Left lobe of liver (tissue), 2 donors: ENCODE measurements at regions not wholly inside any gene's neighbourhood (a gene's known extent, or its start where the extent isn't known, plus 50 kb on each side); places are given as distances from the start of the nearest gene placed in this dataset.
A peak's percentile ranks its signal among the peaks of the same experiment; 100 is the strongest.

ENCODE experiments used
- ATAC-seq: fragments of 200-7000 bp; cut with Tn5 transposase; one replicate; pipeline ENCODE4 v1.9.1; 2020; ENCODE audit warnings: mild to moderate bottlenecking, moderate library complexity
- DNase-seq: peaks from one replicate; pipeline ENCODE4 v3.0.0-alpha.2; 2020; ENCODE audit warnings: low spot score
- donor health status: DM: no; HTN: no; CAD: no; lungs with moderate emphysema.
- donor health status: DM: no; HTN: yes; CAD: no.

GRCh38 chr3:146682171-146682570 lies 77.0 kb upstream of the PLSCR5 start:
- DNase-seq: no peak
- no peak for ATAC-seq

- DNase-seq (no peak), ATAC-seq (no peak)
These were observed 75.5 kb upstream of the PLSCR5 start for GRCh38 chr3:146680617-146681016.

GRCh38 chr3:146679995-146680394 lies 74.8 kb upstream of the PLSCR5 start:
- no peak for ATAC-seq
- DNase-seq: no peak

GRCh38 chr3:146679191-146679590 lies 74.0 kb upstream of the PLSCR5 start:
- DNase-seq (no peak), ATAC-seq (no peak)

GRCh38 chr3:146672941-146673340 lies 67.8 kb upstream of the PLSCR5 start:
- DNase-seq (no peak), ATAC-seq (no peak)

- ATAC-seq: no peak
- no peak for DNase-seq
These were observed 59.3 kb upstream of the PLSCR5 start for GRCh38 chr3:146664403-146664802.

GRCh38 chr3:146658841-146659240 lies 53.7 kb upstream of the PLSCR5 start:
- ATAC-seq: no peak
- no peak for DNase-seq

- ATAC-seq: peak; percentile 99
- DNase-seq: no peak
These were observed 50.3 kb upstream of the PLSCR5 start for GRCh38 chr3:146655333-146655996.
